HCT116 (cell line): ENCODE measurements at regions not wholly inside any gene's neighbourhood (a gene's known extent, or its start where the extent isn't known, plus 50 kb on each side); places are given as distances from the start of the nearest gene placed in this dataset.

Source experiments
- ATAC-seq: fragments of 200-7000 bp; cut with Tn5 transposase; 2 replicates; pipeline ENCODE4 v1.9.1; 2020; ENCODE audit warnings: mild to moderate bottlenecking, moderate library complexity
- BruUV-seq: library from RNA; stranded (reverse); fragments of 400-500 nt; replicated peaks from 2 replicates; lab custom pipeline; 2021; lab: Mats Ljungman, UMichigan
- CTCF ChIA-PET: fragments of 300-600 bp; sonication (Branson Sonifier 250); formaldehyde crosslinking; loops from one replicate; lab custom pipeline; 2021; ENCODE audit warnings: antibody characterized with exemption; lab: Charles Lee
- POLR2A ChIA-PET: fragments of 300-600, 350-600 bp; sonication (Branson Sonifier 250); formaldehyde crosslinking; loops from one replicate; lab custom pipeline; 2021; ENCODE audit warnings: antibody characterized with exemption; lab: Charles Lee
- RAD21 ChIA-PET, 2 experiments: fragments of 300-600 bp; sonication (Branson Sonifier 250); formaldehyde crosslinking; loops; one replicate each; lab custom pipeline; 2023; ENCODE audit warnings: low total read pairs in 2 of 2; ENCODE audit not compliant: uncharacterized antibody in 2 of 2, unreplicated experiment in 2 of 2, low non-redundant PET in 1 of 2; lab: Charles Lee
- DNase-seq: peaks from one replicate; pipeline ENCODE4 v3.0.0-alpha.2; 2010; ENCODE audit warnings: low read depth, low spot score
- H2AFZ ChIP-seq: fragments of 200-600 bp; shearing (Covaris generic), sonication (generic); 2 replicates; pipeline ENCODE4 v1.6.1; 2017; ENCODE audit warnings: low read depth, mixed run types, mixed read lengths, antibody characterized with exemption, low read length; ENCODE audit not compliant: poor library complexity, severe bottlenecking
- H3K27ac ChIP-seq: 2 replicates; pipeline ENCODE4 v1.5.1; 2012; ENCODE audit warnings: low read depth, low read length
- H3K27me3 ChIP-seq: fragments of 200-600 bp; sonication (generic); 2 replicates; pipeline ENCODE4 v1.6.1; 2016; ENCODE audit warnings: mixed run types, low read length, mixed read lengths; ENCODE audit not compliant: insufficient read depth
- H3K36me3 ChIP-seq, 2 experiments: fragments of 200-500 bp in 1 of 2; fragments of 200-600 bp in 1 of 2; sonication (Bioruptor generic) in 1 of 2; sonication (generic) in 1 of 2; 2 replicates each; pipeline versions ENCODE4 v1.5.1 to v1.6.1; 2014 to 2016; ENCODE audit warnings: low read length in 2 of 2, inconsistent platforms in 1 of 2, mixed read lengths in 1 of 2, mixed run types in 1 of 2; ENCODE audit not compliant: insufficient read depth in 2 of 2, control insufficient read depth in 1 of 2
- H3K4me1 ChIP-seq, 2 experiments: fragments of 200-600 bp in 1 of 2; sonication (generic) in 1 of 2; 2 replicates each; pipeline versions ENCODE4 v1.5.1 to v1.6.1; 2012 to 2017; ENCODE audit warnings: low read length in 2 of 2, inconsistent platforms in 1 of 2, mild to moderate bottlenecking in 1 of 2, mixed read lengths in 1 of 2, mixed run types in 1 of 2, moderate library complexity in 1 of 2; ENCODE audit not compliant: insufficient read depth in 2 of 2, control insufficient read depth in 1 of 2
- H3K4me2 ChIP-seq: fragments of 200-600 bp; sonication (generic); 2 replicates; pipeline ENCODE4 v1.6.1; 2017; ENCODE audit warnings: mixed run types, low read length, mixed read lengths
- H3K4me3 ChIP-seq, 2 experiments: fragments of 200-600 bp in 1 of 2; sonication (generic) in 1 of 2; replicated peaks in 1 of 2; 2 replicates each; pipeline ENCODE4 v1.5.1; 2011 to 2016; ENCODE audit warnings: low read length in 2 of 2, control low read depth in 1 of 2, low read depth in 1 of 2, mild to moderate bottlenecking in 1 of 2, mixed read lengths in 1 of 2, mixed run types in 1 of 2
- H3K79me2 ChIP-seq: fragments of 200-600 bp; sonication (generic); 2 replicates; pipeline ENCODE4 v1.6.1; 2017; ENCODE audit warnings: mild to moderate bottlenecking, mixed run types, low read length, moderate library complexity, mixed read lengths; ENCODE audit not compliant: insufficient read depth
- H3K9ac ChIP-seq: fragments of 200-600 bp; sonication (generic); 2 replicates; pipeline ENCODE4 v1.6.1; 2016; ENCODE audit warnings: low read length, mixed read lengths
- H3K9me2 ChIP-seq: fragments of 200-600 bp; sonication (generic), shearing (Covaris generic); 2 replicates; pipeline ENCODE4 v1.6.1; 2017; ENCODE audit warnings: mixed run types, mild to moderate bottlenecking, moderate library complexity; ENCODE audit not compliant: insufficient read depth
- H3K9me3 ChIP-seq, 2 experiments: fragments of 200-500 bp in 1 of 2; fragments of 200-600 bp in 1 of 2; sonication (Bioruptor generic) in 1 of 2; sonication (generic) in 1 of 2; 2 replicates each; pipeline ENCODE4 v1.6.1; 2014 to 2017; ENCODE audit warnings: low read length in 2 of 2, mixed read lengths in 2 of 2, inconsistent platforms in 1 of 2, low read depth in 1 of 2, mild to moderate bottlenecking in 1 of 2, mixed run types in 1 of 2, moderate library complexity in 1 of 2; ENCODE audit not compliant: control insufficient read depth in 1 of 2, insufficient read depth in 1 of 2
- H4K20me1 ChIP-seq: fragments of 200-600 bp; sonication (generic), shearing (Covaris generic); 2 replicates; pipeline ENCODE4 v1.6.1; 2017; ENCODE audit warnings: mixed run types, mild to moderate bottlenecking, moderate library complexity; ENCODE audit not compliant: insufficient read depth
- CEBPB ChIP-seq: IDR thresholded peaks from 2 replicates; pipeline ENCODE4 v1.6.1; 2012; ENCODE audit warnings: low read depth
- ELF1 ChIP-seq: IDR thresholded peaks from 2 replicates; pipeline ENCODE4 v1.6.1; 2012; ENCODE audit warnings: low read depth, borderline replicate concordance
- EZH2 ChIP-seq: fragments of 200-600 bp; sonication (generic); IDR thresholded peaks from 2 replicates; pipeline ENCODE4 v1.6.1; 2017; ENCODE audit warnings: antibody characterized with exemption, mixed run types
- EZH2phosphoT487 ChIP-seq: fragments of 200-600 bp; IDR thresholded peaks from 2 replicates; pipeline ENCODE4 v1.6.1; 2018; ENCODE audit warnings: antibody characterized with exemption, borderline replicate concordance
- FOSL1 ChIP-seq: IDR thresholded peaks from 2 replicates; pipeline ENCODE4 v1.6.1; 2012; ENCODE audit warnings: low read depth
- JUND ChIP-seq: IDR thresholded peaks from 2 replicates; pipeline ENCODE4 v1.6.1; 2012
- POLR2AphosphoS5 ChIP-seq: IDR thresholded peaks from 2 replicates; pipeline ENCODE4 v1.6.1; 2011; ENCODE audit warnings: mild to moderate bottlenecking, low read depth, low read length, moderate library complexity
- RAD21 ChIP-seq: IDR thresholded peaks from 2 replicates; pipeline ENCODE4 v1.6.1; 2012; ENCODE audit warnings: low read depth, mild to moderate bottlenecking
- REST ChIP-seq: IDR thresholded peaks from 2 replicates; pipeline ENCODE4 v1.6.1; 2012; ENCODE audit warnings: low read depth
- SIN3A ChIP-seq: IDR thresholded peaks from 2 replicates; pipeline ENCODE4 v1.6.1; 2012; ENCODE audit warnings: low read depth
- SP1 ChIP-seq: IDR thresholded peaks from 2 replicates; pipeline ENCODE4 v1.6.1; 2012; ENCODE audit warnings: low read depth
- SRF ChIP-seq: IDR thresholded peaks from 2 replicates; pipeline ENCODE4 v1.6.1; 2012; ENCODE audit warnings: low read depth
- TCF7L2 ChIP-seq: IDR thresholded peaks from 2 replicates; pipeline ENCODE4 v1.7.0; 2011; ENCODE audit warnings: borderline replicate concordance, inconsistent platforms; ENCODE audit not compliant: insufficient read depth, insufficient read length; ENCODE audit errors: extremely low read depth
- YY1 ChIP-seq: IDR thresholded peaks from 2 replicates; pipeline ENCODE4 v1.6.1; 2011; ENCODE audit warnings: low read length, low read depth, moderate library complexity, mild to moderate bottlenecking; ENCODE audit not compliant: insufficient replicate concordance; ENCODE audit errors: extremely low read depth
- ZBTB33 ChIP-seq: IDR thresholded peaks from 2 replicates; pipeline ENCODE4 v1.6.1; 2011; ENCODE audit warnings: mild to moderate bottlenecking, low read length, moderate library complexity; ENCODE audit not compliant: insufficient replicate concordance; ENCODE audit errors: extremely low read depth
- ZFX ChIP-seq: fragments of 450-650 bp; IDR thresholded peaks from 2 replicates; pipeline ENCODE4 v1.6.1; 2017
- intact Hi-C: fragments of 100-400 bp; cut with micrococcal nuclease; formaldehyde crosslinking; loops from 2 replicates; pipeline ENCODE4 v1.10.0; 2022

GRCh38 chr1:58849551-58849950, 65.7 kb upstream of the JUN start:
- Histone ChIP-seq H3K27ac (peak overlapping the region; percentile 48; the same call in 1 of the 2 replicates), H3K9me2 (no peaks in the 10 kb centered on the region), H3K4me3 (peak overlapping the region in 1 of 2 experiments; percentile 39; a peak in 2 of 4 replicates), H3K9me3 (no peaks in the 10 kb centered on the region), H3K36me3 (no peaks in the 10 kb centered on the region), H3K79me2 (no peaks in the 10 kb centered on the region), H3K4me2 (peak overlapping the region; percentile 70), H3K4me1 (peaks cover 13 to 40% of the 10 kb centered on the region in 2 experiments), H2AFZ (peak overlapping the region; percentile 49), H3K9ac (peak overlapping the region; percentile 33), H3K27me3 (no peaks in the 10 kb centered on the region), H4K20me1 (no peaks in the 10 kb centered on the region)
- TF ChIP-seq EZH2, result no peak
- TF ChIP-seq FOSL1, result no peak
- ChIA-PET CTCF (interaction anchor here (1.0 kb wide), 1 partner anchor 47 kb away, joined by 3 read pairs; no protein-coding TSS in a partner anchor), RAD21 (no interaction called here), POLR2A (interaction anchor here (0.9 to 1.1 kb wide), 2 partner anchors 9 to 447 kb away, joined by 4 read pairs; no protein-coding TSS in a partner anchor)
- ATAC-seq, result no peak
- no TSS peak for BruUV-seq
- intact Hi-C loops, result loop anchor here (1.0 to 2.0 kb wide), 3 partner anchors 31 to 65 kb away; partner anchors contain the start of gene JUN
- DNase-seq, result no peak

GRCh38 chr1:58850636-58851035, 66.8 kb upstream of the JUN start:
- no peaks in the 10 kb centered on the region for H3K9me3 ChIP-seq
- no peaks in the 10 kb centered on the region for H3K79me2 ChIP-seq
- H3K36me3 ChIP-seq, result no peaks in the 10 kb centered on the region
- BruUV-seq, result no TSS peak
- CTCF ChIA-PET, result interaction anchor here (0.8 kb wide), 1 partner anchor 9 kb away, joined by 3 read pairs; no protein-coding TSS in a partner anchor
- no peak for ATAC-seq
- no peak overlapping the region for H3K4me3 ChIP-seq
- H3K9ac ChIP-seq, result no peak overlapping the region
- intact Hi-C loops, result no loop called here
- POLR2A ChIA-PET, result no interaction called here
- no peak overlapping the region for H3K4me2 ChIP-seq
- H4K20me1 ChIP-seq, result no peaks in the 10 kb centered on the region
- TF ChIP-seq SRF, result no peak
- no peak for TF ChIP-seq EZH2phosphoT487
- no peak for TF ChIP-seq SIN3A
- TF ChIP-seq POLR2AphosphoS5, result no peak
- no peak for TF ChIP-seq CEBPB
- TF ChIP-seq FOSL1, result no peak
- no peak for TF ChIP-seq REST
- no peak for TF ChIP-seq JUND
- no peak for TF ChIP-seq TCF7L2
- no peak for TF ChIP-seq SP1
- TF ChIP-seq ELF1, result no peak
- TF ChIP-seq ZBTB33, result no peak
- TF ChIP-seq RAD21, result no peak
- no peak for TF ChIP-seq ZFX
- TF ChIP-seq YY1, result no peak
- no peak overlapping the region for H3K27ac ChIP-seq
- DNase-seq, result no peak
- RAD21 ChIA-PET, result interaction anchor here in 1 of 2 experiments (0.7 kb wide), 1 partner anchor 28 kb away, joined by 3 read pairs; no protein-coding TSS in a partner anchor
- H2AFZ ChIP-seq, result peak overlapping the region; percentile 5
- H3K9me2 ChIP-seq, result no peaks in the 10 kb centered on the region
- peaks cover 13 to 40% of the 10 kb centered on the region in 2 experiments for H3K4me1 ChIP-seq
- no peaks in the 10 kb centered on the region for H3K27me3 ChIP-seq
